ENCODE measurements at regions not wholly inside any gene's neighbourhood (a gene's known extent, or its start where the extent isn't known, plus 50 kb on each side); places are given as distances from the start of the nearest gene placed in this dataset.

DNA sequence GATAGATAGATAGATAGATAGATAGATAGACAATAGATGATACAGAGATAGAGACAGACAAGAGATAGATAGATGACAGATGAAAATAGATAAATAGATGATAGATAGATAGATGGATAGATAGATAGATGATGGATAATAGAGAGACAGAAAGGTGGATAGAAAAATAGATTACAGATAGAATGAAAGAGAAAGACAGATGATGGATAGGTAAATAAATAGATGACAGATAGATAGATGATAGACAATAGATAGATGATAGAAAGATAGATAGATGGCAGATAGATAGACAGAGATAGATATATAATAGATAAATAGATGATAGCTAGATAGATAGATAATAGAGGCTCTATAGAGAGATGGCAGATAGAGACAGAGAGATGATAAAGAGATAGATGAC lies 523.0 kb downstream of the BCL11B start:
- intact Hi-C loops (cut with micrococcal nuclease) (no loop called here), dilution Hi-C loops (cut with MboI; ENCODE audit: extremely low pct_ligation_motif_present, low sequenced_read_pairs) (no loop called here)
- BruUV-seq (replicated peaks), result no TSS peak
- Histone ChIP-seq H3K79me2 (ENCODE audit: control insufficient read depth, insufficient read depth, low read length) (no peaks in the 10 kb centered on the region), H3K9me3 (replicated peaks; ENCODE audit: control insufficient read depth, insufficient read depth, low read length) (peaks cover 4% of the 10 kb centered on the region), H3K27me3 (ENCODE audit: control insufficient read depth in 2 of 2, insufficient read depth in 2 of 2, low read length in 2 of 2) (no peaks in the 10 kb centered on the region), H3K4me2 (ENCODE audit: insufficient read depth, low read length) (no peak overlapping the region), H3K27ac (ENCODE audit: insufficient read depth, low read depth, low read length) (no peak overlapping the region), H3K36me3 (ENCODE audit: control insufficient read depth in 2 of 2, extremely low read depth in 1 of 2, insufficient read depth in 2 of 2, low read length in 2 of 2) (no peaks in the 10 kb centered on the region), H3K4me1 (ENCODE audit: control insufficient read depth, extremely low read depth, insufficient read depth, low read length) (no peaks in the 10 kb centered on the region), H4K20me1 (replicated peaks; ENCODE audit: control insufficient read depth, extremely low read depth, insufficient read depth, low read length) (no peaks in the 10 kb centered on the region), H3K9me1 (replicated peaks; ENCODE audit: control insufficient read depth, extremely low read depth, insufficient read depth, low read length) (no peaks in the 10 kb centered on the region), H3K4me3 (replicated peaks in 1 of 3; ENCODE audit: insufficient read depth in 1 of 3, low read depth in 1 of 3, low read length in 3 of 3) (no peak overlapping the region), H3K9ac (replicated peaks; ENCODE audit: extremely low read depth, insufficient read depth, low read length) (no peak overlapping the region), H2AFZ (ENCODE audit: low read depth, low read length) (no peak overlapping the region)
- TF ChIP-seq POLR2A (IDR thresholded peaks at IDR 0.05; ENCODE audit: low read depth, low read length) (no peak), POLR2AphosphoS5 (IDR thresholded peaks at IDR 0.05; ENCODE audit: insufficient read depth, low read depth, low read length) (no peak), EZH2 (IDR thresholded peaks at IDR 0.05; ENCODE audit: borderline replicate concordance, low read depth, low read length, severe bottlenecking) (no peak), JUN (IDR thresholded peaks at IDR 0.05; ENCODE audit: borderline replicate concordance, insufficient read depth, insufficient read length, low read depth) (no peak)
- TF ChIP-seq, protein P1, sequence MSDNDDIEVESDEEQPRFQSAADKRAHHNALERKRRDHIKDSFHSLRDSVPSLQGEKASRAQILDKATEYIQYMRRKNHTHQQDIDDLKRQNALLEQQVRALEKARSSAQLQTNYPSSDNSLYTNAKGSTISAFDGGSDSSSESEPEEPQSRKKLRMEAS (IDR thresholded peaks at IDR 0.05; ENCODE audit: insufficient read depth, insufficient read length), result no peak
- TF ChIP-seq, protein P2, sequence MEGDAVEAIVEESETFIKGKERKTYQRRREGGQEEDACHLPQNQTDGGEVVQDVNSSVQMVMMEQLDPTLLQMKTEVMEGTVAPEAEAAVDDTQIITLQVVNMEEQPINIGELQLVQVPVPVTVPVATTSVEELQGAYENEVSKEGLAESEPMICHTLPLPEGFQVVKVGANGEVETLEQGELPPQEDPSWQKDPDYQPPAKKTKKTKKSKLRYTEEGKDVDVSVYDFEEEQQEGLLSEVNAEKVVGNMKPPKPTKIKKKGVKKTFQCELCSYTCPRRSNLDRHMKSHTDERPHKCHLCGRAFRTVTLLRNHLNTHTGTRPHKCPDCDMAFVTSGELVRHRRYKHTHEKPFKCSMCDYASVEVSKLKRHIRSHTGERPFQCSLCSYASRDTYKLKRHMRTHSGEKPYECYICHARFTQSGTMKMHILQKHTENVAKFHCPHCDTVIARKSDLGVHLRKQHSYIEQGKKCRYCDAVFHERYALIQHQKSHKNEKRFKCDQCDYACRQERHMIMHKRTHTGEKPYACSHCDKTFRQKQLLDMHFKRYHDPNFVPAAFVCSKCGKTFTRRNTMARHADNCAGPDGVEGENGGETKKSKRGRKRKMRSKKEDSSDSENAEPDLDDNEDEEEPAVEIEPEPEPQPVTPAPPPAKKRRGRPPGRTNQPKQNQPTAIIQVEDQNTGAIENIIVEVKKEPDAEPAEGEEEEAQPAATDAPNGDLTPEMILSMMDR (IDR thresholded peaks at IDR 0.05; ENCODE audit: extremely low read depth in 1 of 2, insufficient read depth in 1 of 2, low read depth in 1 of 2, low read length in 2 of 2), result no peak
- ChIA-PET CTCF (no interaction called here), POLR2A (no interaction called here)
- FAIRE-seq (no peak), DNase-seq (ENCODE audit: low read depth, low spot score) (no peak)

DNA sequence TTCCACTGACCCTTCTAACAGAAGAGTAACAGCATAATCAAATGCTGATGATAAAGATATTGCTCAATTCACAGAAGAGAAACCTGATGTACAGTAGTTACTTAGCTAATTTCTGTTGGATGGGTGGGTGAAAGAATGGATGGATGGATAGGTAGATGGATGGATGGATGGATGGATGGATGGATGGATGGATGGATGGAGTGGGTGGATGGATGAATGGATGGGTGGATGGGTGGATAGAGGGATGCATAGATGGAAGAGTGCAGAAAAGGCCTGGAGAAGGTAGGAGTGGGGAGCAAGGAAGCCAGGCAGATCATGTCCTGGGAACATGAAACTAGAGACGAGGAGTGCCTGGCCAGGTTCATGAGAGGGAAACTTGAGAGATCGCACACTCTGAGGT lies 520.9 kb downstream of the BCL11B start:
- H3K27me3 ChIP-seq (ENCODE audit: control insufficient read depth in 2 of 2, insufficient read depth in 2 of 2, low read length in 2 of 2), result no peaks in the 10 kb centered on the region
- no peak overlapping the region for H3K27ac ChIP-seq (ENCODE audit: insufficient read depth, low read depth, low read length)
- H3K4me3 ChIP-seq (replicated peaks in 1 of 3; ENCODE audit: insufficient read depth in 1 of 3, low read depth in 1 of 3, low read length in 3 of 3), result no peak overlapping the region
- no peak overlapping the region for H2AFZ ChIP-seq (ENCODE audit: low read depth, low read length)
- ChIA-PET CTCF (no interaction called here), POLR2A (no interaction called here)
- no peaks in the 10 kb centered on the region for H3K4me1 ChIP-seq (ENCODE audit: control insufficient read depth, extremely low read depth, insufficient read depth, low read length)
- no TSS peak for BruUV-seq (replicated peaks)
- intact Hi-C loops (cut with micrococcal nuclease) (no loop called here), dilution Hi-C loops (cut with MboI; ENCODE audit: extremely low pct_ligation_motif_present, low sequenced_read_pairs) (no loop called here)
- FAIRE-seq (no peak), DNase-seq (ENCODE audit: low read depth, low spot score) (no peak)
- no peaks in the 10 kb centered on the region for H3K36me3 ChIP-seq (ENCODE audit: control insufficient read depth in 2 of 2, extremely low read depth in 1 of 2, insufficient read depth in 2 of 2, low read length in 2 of 2)
- no peak overlapping the region for H3K4me2 ChIP-seq (ENCODE audit: insufficient read depth, low read length)
- H4K20me1 ChIP-seq (replicated peaks; ENCODE audit: control insufficient read depth, extremely low read depth, insufficient read depth, low read length), result no peaks in the 10 kb centered on the region
- no peaks in the 10 kb centered on the region for H3K79me2 ChIP-seq (ENCODE audit: control insufficient read depth, insufficient read depth, low read length)
- H3K9me1 ChIP-seq (replicated peaks; ENCODE audit: control insufficient read depth, extremely low read depth, insufficient read depth, low read length), result no peaks in the 10 kb centered on the region
- peaks cover 7% of the 10 kb centered on the region for H3K9me3 ChIP-seq (replicated peaks; ENCODE audit: control insufficient read depth, insufficient read depth, low read length)
- TF ChIP-seq JUN (IDR thresholded peaks at IDR 0.05; ENCODE audit: borderline replicate concordance, insufficient read depth, insufficient read length, low read depth), result no peak
- TF ChIP-seq, protein P1 (IDR thresholded peaks at IDR 0.05; ENCODE audit: insufficient read depth, insufficient read length), result no peak
- TF ChIP-seq, protein P2 (IDR thresholded peaks at IDR 0.05; ENCODE audit: extremely low read depth in 1 of 2, insufficient read depth in 1 of 2, low read depth in 1 of 2, low read length in 2 of 2), result no peak
- H3K9ac ChIP-seq (replicated peaks; ENCODE audit: extremely low read depth, insufficient read depth, low read length), result no peak overlapping the region
